Fibroblast of gingiva (primary cell): ENCODE measurements at regions not wholly inside any gene's neighbourhood (a gene's known extent, or its start where the extent isn't known, plus 50 kb on each side); places are given as distances from the start of the nearest gene placed in this dataset.

Experiments
- DNase-seq: peaks from one replicate; pipeline ENCODE4 v3.0.0-alpha.2; 2011; ENCODE audit warnings: low read depth

DNA sequence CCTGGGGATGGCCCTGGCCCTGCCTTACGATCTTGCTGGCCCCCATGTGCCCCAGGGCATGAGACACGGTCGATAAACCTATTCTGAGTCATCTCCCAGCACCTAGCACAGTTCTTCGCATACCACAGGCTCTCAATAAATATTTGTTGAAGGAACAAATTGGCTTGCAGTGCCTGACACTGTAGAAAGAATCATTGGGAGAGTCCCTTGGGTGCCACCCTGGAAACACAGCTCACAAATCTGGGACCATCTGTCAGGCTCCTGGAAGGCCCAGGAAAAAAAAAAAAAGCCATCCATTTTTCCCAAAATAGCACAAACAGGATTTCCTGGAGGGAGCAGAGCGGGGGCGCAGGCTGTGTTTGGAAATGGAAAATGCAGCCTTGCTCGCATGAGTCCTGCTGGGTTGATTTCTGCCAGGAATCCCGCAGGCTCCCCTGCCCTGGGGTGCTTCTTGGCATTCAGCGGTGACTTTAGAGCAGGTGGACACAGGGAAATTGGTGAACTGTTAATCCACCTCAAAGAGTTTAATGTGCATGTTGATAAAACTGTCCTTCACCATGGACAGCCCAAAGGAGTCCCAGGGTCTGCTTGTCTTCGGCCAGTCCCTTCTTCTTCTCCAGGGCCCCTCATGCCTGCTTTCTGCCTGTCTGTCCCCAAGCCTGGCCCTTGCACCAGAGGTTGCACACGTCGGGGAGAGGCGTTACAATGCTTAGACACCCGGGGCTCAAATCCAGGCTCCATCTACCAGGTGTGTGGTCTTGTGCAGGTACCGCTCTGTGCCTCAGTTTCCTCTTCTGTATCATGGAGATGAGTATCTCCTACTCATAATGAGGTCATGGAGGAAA lies 106.1 kb upstream of the RFLNA start:
- DNase-seq = no peak

DNA sequence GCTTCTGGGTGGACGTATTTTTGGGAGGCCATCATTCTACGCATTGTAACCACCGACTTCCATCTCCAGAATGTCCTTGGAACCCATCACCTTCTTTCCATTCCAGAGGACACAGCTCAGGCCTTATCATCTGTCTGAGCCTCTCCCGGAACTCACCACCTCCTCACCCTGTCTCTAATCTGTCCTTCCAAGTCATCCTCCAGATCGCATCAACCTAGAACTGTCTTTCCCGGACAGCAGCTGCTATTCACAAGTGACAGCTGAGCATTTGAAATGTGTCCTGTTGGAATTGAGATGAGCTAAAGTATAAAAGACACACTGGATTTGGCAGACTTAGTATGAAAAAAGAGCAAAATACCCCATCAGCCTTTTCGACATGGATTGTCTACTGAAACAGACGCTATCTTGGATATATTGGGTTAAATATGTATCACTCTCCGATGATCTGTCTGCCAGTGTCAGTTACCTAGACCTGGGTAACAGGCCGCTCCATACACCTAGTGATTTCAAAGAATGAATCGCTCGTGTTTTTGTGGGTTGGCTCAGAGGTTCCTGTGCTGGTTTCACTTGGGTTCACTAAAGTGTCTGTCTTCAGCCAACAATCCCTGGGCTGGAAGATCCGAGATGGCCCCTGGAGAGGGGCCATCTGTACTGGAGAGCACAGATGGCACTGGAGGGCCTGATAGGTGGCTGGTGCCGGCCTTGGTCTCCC lies 104.4 kb upstream of the RFLNA start:
- no peak for DNase-seq

DNA sequence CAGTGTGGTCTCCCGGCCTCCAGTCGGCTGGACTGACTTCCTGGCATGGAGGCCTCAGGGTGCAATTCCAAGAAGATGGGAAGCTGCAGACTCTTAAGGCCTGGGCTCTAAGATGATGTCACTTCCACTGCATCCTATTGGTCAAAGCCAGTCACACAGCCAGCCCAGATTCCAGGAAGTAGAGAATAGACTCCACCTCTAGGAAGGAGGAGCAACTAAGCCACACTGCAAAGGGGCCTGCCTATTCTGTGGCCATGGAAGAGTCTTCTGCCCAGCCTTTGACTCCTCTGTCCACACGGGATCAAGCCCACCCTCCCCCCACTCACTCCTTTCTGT lies 103.9 kb upstream of the RFLNA start:
- DNase-seq = no peak

DNA sequence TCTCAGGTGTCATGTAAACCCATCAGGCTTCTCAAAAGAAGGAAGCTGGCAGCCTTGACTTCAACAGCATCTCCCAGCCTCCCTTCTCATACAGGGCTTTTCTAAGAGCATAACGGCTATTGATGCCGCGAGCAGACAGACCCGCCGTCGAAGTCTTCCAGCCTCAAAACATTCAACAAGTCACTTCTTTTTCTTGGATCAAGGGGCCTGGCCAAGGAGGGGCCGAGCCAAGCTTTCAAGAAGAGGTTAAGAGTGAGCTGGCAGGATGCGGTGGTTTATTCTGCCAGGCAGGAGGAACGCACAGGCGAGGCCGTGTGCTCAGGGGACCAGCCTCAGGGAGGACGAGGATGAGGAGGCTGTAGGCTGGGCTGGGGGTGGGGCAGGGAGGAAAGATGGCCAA lies 102.9 kb upstream of the RFLNA start:
- no peak for DNase-seq

DNA sequence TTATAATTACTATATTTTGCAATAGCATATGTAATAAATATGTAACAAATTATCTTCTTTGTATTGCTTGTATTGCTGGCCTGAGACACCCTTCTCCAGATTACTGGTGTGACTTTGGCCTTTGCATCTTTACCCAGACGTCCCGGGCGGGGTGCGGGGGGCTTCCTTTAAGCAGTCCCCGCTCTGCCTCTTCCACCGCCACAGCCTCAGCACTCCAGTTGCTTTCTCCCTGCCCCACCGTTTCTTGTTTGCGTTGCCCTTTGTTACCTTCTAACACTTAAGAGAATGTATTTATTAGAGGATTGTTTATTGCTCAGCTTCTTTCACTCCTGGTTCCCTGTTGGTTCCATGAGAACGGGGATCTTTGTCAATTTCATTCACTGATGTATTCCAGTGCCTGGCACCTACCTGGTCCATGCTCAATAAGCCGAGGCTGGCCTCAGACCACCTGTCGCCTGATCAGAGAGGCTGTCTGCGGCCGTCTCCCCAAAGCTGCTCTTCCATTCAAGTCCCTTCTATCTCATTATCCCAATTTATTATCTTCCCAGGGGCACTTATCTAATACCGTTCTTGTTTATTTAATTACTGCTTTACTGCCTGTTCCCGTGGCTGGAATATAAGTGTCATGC lies 100.5 kb upstream of the RFLNA start:
- no peak for DNase-seq

DNA sequence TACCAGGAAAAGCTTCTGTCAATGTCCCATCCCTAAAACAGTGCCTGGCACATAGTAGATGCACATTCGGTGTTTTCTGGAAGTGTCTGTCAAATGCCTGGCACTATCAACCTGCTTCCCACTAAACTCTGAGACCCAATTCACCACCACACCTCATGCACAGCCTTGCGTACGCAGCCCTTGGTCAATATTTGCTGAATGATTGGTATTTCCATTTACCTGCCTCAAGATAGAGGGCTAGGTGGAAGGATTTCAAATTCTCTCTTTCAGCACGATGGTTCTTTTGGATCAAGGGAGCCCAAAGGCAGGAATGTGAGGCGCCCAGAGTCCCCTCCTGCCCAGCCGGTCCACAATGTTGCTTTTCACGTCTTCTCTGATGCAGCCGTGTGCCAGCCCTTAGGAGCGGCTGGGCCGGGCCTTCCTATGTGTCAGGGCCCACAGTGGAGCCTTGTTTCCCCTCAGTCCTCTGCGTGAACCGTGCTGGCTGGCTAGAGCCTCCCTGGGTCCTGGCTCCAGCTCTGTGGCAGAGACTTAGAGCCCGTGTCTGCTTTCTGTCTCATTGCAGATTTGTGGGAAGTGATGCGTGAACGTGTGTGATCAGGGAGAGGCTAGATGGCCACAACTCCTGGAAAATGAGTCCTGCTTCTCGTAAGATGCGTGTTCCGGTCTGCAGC lies 99.9 kb upstream of the RFLNA start:
- DNase-seq = no peak

DNA sequence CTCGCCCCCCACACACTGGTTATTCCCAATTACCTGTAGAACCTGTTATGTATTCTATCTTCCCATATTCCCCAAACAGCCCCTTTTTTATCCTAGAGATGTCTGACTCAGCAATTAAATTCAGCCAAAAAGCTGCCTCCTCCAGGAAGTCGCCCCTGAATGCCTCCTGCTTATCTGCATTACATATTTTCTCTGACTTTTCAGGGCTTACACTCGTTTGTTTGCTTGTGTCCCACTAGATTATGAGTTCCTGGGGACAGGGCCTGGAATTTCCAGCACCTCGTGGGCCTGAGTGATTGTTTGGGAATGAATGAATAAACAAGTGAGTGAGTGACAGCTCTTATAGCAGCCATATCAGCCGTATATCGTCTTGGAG lies 99.3 kb upstream of the RFLNA start:
- DNase-seq = no peak

DNA sequence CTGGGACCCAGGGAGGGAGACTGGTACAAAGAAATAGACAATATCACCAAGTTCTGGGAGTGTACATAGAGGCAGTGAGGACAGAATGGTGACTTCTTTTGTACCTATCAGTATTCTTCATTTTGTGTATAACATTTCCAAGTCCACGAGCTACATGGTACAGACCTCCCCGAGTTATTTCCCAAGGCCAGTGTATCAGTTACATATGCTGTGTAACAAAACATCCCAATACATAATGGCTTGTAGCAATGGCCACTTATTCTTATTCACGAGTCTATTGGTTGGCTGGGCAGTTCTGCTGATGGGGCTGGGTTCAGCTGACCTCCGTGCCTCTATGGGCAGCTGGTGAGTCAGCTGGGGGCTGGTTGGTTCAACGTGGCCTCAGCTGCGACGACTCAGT lies 98.7 kb upstream of the RFLNA start:
- DNase-seq = no peak

DNA sequence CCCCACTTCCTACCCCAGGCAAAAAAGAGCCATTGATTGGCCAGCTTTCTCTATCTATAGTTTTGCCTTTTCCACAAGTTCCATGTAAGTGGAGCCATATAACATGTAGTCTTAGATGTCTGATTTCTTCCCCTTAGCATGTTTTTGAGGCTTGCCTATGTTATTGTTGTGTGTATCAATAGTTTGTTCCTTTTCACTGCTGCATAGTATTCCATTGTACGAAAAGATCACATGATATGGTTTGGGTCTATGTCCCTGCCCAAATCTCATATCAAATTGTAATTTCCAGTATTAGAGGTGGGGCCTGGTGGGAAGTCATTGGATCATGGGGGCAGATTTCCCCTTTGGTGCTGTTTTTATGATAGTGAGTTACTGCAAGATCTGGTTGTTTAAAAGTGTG lies 93.6 kb upstream of the RFLNA start:
- DNase-seq = no peak

DNA sequence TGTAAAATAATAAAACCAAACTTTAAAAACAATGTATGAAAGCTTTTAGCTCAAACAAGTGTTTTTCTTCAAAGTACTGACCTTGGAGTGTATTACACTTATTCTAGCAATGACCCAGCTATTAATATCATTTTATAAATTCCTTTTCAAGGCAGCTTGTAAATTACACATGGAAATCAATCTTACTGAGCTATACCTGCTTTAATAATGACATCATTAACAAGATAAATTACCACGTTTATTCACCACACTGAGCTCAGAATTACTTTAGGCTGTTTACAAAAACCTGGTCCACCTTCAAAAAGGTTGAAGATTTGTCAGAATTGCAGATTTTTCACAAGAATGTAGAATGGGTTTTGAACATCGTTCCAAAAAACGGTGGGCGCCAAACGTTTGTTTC lies 91.7 kb upstream of the RFLNA start:
- no peak for DNase-seq

DNA sequence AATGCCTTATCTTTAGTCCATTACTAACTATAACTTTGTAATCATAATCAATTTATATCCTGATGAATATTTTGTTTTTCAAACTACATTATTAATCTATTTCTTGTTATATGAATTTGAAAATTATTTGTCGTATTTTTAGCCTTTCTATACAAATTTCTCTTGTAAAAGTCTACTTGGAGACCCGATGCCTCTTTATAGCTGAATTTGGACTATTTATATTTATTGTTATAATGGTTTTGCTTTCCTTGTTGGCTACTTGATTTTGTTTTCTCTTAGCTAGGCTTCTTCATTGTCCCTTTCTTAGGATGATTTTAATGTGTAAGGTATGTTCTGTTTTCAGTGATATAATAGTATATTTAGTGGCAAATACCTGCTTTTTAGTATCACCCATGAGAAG lies 89.5 kb upstream of the RFLNA start:
- DNase-seq = no peak

DNA sequence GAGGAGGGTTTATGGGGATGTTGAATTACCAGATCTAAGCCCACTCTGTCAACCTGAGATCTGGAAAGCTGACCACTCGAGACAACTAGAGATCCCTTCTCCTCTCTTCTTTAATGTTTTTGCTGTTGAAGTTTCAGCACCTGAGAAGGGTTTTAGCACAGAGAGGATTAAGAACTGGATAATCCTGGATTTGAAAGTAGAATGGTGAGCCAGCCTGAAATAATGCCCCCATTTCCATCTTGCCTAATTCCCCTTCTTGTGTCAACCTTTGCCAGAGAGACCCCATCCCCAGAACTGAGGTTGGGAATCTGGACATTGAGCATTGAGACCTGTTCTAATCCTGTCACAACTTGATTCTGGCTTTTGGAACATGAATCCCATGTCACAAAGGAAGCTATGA lies 87.8 kb upstream of the RFLNA start:
- DNase-seq = no peak

DNA sequence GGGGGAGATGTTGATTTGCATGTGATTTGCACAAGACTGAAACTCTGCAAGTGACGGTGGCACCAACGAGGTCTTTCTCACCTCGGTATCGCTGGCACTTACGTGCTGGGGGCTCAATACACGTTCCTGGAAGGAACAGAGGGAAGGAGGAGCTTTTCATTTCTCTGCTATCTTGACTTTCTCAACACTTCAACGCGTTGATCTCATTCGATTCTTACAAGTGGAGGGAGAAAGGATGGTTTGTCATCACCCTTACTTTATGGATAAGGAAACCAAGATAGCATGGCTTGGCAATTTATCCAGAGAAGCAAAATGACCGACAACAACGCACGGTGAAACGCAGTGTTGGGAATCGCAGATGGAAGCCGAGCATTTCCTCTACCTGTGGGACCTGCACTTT lies 87.3 kb upstream of the RFLNA start:
- no peak for DNase-seq

DNA sequence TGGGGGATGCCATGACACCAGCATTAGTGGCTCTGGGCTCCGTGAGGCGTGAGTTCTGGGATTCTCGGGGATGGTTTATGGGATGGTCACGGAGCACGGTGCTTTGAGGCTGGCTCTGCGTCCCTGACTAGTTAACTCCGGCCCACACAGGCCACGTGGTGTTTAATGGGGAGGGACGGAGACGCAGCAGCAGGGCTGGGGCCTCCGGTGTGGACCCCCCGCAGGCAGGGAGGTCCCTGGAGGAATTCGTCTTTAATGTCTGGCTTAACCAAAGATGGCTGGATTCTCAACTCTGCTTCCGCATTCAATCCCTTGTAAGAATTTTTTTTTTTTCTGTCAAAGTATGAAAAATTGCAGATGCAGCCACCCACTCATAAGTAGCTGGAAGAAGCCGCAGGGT lies 86.4 kb upstream of the RFLNA start:
- DNase-seq = no peak

DNA sequence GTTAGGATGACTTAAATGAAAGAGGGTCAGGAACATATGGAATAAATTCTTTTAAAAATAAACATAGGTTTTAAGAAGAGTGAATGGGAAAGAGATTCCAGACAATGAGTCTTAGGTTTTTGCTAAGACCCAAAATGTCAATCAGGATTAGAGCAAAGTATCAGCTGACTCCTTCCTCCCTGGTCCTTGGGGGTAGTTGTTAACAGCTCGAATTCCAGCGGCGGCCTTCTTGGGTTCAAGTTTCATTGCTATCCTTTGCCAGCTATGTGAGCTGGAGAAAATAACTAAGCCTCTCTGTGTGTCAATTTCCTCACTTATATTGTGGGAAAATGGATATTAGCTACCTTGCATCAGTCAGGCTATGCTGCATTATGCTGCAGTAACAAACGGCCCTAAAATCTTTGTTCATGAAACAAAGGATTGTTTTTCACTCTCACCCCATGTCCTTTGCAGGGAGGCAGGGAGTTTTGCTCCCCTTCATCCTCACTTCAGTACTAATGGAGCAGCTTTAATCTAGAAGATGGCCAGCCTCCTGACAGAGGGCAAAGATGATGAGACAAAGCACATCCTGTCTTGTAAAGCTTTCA lies 83.8 kb upstream of the RFLNA start:
- DNase-seq = no peak

DNA sequence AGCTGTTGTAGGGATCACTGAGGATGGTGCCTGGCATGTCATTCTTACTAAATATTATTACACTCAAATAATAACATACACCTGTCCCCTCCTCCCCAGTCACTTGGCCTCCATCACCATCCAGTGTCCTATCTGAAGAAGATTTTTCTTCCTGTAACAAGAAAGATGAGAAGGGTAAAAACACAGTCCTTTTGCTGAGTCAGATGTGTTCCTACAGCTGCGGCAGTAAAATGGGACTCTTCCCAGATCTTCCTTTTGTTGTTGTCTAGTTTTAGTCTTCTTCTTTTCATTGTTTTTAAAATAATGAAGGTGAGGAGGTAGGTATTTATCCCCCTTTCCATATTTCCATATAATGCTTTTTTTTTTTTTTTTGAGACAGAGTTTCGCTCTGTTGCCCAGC lies 83.1 kb upstream of the RFLNA start:
- DNase-seq = no peak

DNA sequence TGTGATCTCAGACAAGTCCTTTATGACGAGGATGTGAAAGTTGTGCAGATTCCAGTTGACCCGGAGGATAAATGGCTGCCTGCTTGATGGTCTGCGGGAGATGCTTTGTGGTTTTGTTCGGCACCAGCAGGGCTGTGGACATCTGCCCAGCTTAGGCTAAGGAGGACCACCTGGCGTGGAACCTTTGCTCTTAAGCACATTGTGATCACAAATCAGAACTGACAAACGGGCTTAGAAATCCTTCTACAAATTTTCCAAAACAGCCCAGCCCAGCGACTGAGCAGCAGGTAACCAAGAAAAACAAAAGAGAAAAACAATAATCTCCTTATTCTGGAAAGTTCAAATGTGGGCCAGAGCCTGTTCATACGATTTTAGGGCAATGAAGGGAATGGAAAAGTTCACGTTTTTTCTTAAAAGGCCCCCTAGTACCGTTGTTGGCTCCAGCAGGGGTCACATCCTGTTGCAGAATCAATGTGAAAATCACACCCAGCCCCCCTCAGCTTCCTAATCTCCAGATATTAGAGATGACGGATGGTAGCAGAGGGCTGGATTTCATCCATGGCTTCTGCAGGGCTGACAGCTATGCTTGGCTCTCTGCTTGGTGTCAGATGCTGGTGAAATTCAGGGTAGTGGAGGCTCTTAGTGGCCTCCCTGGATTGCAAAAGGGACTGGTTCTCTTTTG lies 81.1 kb upstream of the RFLNA start:
- no peak for DNase-seq

DNA sequence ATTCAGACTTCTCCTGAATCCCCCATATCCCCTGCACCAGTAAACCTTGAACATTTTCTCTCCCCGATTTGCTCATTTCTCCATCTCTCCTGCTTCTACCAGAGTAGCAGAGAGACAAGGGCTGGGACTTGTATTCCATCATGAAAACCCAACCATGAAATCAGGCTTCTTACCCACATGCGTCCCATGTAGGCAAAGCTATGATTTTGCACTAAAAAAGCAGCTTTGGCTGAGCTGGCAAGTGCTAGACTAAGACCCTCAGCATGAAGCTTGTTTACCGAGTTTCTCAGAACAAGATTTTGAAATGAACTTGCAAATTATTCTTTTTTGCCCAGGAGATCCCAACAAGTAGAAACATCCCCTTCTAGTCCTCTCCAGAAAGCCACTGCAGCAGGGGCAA lies 80.3 kb upstream of the RFLNA start:
- DNase-seq = no peak

DNA sequence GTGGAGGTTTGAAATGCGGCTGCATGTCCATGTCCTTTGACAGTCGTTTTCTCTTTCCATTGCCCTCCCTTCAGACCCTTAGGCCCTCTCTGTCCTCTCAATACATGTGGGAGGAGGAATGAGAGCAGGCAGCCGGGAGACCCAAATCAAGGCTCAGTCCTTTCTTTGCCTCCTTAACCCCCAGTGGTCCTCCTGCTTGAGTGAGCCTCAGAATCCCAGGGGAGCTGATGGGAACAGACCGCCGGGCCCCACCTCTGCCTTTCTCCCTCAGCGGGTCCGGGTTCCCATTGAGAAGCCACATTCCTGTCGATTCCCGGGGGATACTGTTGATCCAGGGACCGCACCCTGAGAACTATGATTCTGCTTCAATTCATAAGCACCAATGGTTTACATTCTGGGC lies 77.9 kb upstream of the RFLNA start:
- no peak for DNase-seq

DNA sequence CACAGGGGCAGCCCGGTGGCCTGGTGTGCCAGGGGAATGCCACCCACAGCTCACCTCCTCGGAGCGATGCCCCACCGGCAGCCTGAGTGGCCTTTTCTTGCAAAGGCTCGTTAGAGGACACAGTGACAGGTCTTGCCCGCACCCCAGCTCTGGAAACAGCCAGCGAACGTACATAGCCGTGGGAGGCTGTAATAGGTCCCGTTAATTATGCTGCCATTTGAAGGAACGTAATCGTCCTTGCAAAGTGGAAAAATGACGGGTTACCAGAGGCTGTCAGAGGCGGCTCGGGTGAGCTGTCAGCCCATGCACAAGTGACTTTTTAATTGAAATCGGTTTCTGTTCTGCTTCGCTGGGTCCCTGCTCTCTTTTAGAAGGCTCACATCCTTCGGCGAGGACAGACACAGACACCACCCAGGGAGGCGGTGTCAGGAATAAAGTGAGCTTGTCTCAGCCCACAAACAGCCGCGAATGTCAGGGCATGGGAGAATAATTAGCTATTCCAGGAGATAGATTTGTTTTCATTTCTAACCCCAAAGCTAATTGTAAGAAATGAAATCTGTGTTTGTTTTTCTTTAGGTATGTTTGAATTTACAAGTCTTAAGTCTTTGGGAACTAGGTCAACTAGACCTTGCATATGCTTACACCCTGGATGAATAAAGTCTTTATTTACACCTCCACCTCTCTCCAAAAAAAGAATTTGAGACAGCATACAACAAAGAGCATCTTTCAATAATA lies 77.2 kb upstream of the RFLNA start:
- no peak for DNase-seq

DNA sequence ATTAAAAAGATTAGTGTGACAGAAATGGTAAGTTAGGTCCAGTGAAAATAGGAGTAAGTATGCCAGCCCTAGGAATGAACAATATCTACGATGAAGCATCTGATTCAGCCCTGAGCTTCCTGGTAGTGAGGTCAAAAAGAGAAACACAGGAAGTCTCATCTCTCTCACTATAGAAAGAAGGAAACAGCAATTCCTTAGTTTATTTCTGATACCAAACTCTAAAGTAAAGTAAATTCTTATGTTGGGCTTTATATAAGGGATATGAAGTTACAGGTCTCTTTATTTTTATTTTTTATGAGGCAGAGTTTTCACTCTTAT lies 76.7 kb upstream of the RFLNA start:
- DNase-seq = no peak
